H9 (cell line): ENCODE measurements at regions not wholly inside any gene's neighbourhood (a gene's known extent, or its start where the extent isn't known, plus 50 kb on each side); places are given as distances from the start of the nearest gene placed in this dataset.

Experiments
- DNase-seq: peaks from one replicate; pipeline ENCODE4 v3.0.0-alpha.2; 2017
- H2AFZ ChIP-seq: one replicate; pipeline ENCODE4 v1.6.1; 2013; ENCODE audit warnings: mild to moderate bottlenecking, low read length, control low read depth, moderate library complexity
- H2AK5ac ChIP-seq: 2 replicates; pipeline ENCODE4 v1.6.1; 2013; ENCODE audit warnings: low read length, control low read depth, mixed read lengths; ENCODE audit not compliant: insufficient read length
- H2BK120ac ChIP-seq: one replicate; pipeline ENCODE4 v1.6.1; 2013; ENCODE audit warnings: low read depth, mild to moderate bottlenecking, low read length, control low read depth, inconsistent platforms; ENCODE audit not compliant: poor library complexity, severe bottlenecking
- H2BK12ac ChIP-seq: 2 replicates; pipeline ENCODE4 v1.6.1; 2013; ENCODE audit warnings: low read length, control low read depth, mixed read lengths, low read depth; ENCODE audit not compliant: insufficient read length
- H2BK15ac ChIP-seq: 2 replicates; pipeline ENCODE4 v1.6.1; 2013; ENCODE audit warnings: low read depth, low read length, control low read depth
- H2BK20ac ChIP-seq: one replicate; pipeline ENCODE4 v1.6.1; 2013; ENCODE audit warnings: low read depth, mild to moderate bottlenecking, low read length, control low read depth, inconsistent platforms; ENCODE audit not compliant: poor library complexity, severe bottlenecking
- H2BK5ac ChIP-seq: 2 replicates; pipeline ENCODE4 v1.6.1; 2013; ENCODE audit warnings: low read length, control low read depth, mixed read lengths; ENCODE audit not compliant: insufficient read length
- H3K14ac ChIP-seq: 2 replicates; pipeline ENCODE4 v1.6.1; 2013; ENCODE audit warnings: low read length, control low read depth; ENCODE audit not compliant: insufficient read depth
- H3K18ac ChIP-seq: 2 replicates; pipeline ENCODE4 v1.6.1; 2013; ENCODE audit warnings: low read depth, mild to moderate bottlenecking, mixed read lengths, low read length, control low read depth; ENCODE audit not compliant: insufficient read length
- H3K23ac ChIP-seq: 2 replicates; pipeline ENCODE4 v1.6.1; 2013; ENCODE audit warnings: low read length, control low read depth, mixed read lengths, low read depth; ENCODE audit not compliant: insufficient read length
- H3K23me2 ChIP-seq: 2 replicates; pipeline ENCODE4 v1.6.1; 2013; ENCODE audit warnings: low read depth, mild to moderate bottlenecking, mixed read lengths, low read length, control low read depth; ENCODE audit not compliant: insufficient read length, poor library complexity, severe bottlenecking
- H3K27ac ChIP-seq: 2 replicates; pipeline ENCODE4 v1.5.1; 2013; ENCODE audit warnings: low read length, control low read depth, mixed read lengths, low read depth; ENCODE audit not compliant: insufficient read length
- H3K27me3 ChIP-seq: 2 replicates; pipeline ENCODE4 v1.6.1; 2013; ENCODE audit warnings: low read length, control low read depth, inconsistent platforms; ENCODE audit not compliant: insufficient read depth
- H3K4ac ChIP-seq: 2 replicates; pipeline ENCODE4 v1.6.1; 2013; ENCODE audit warnings: low read depth, mild to moderate bottlenecking, control low read depth, inconsistent platforms, low read length, moderate library complexity
- H3K4me1 ChIP-seq: 2 replicates; pipeline ENCODE4 v1.6.1; 2013; ENCODE audit warnings: low read length, control low read depth, inconsistent platforms; ENCODE audit not compliant: insufficient read depth
- H3K4me2 ChIP-seq: 2 replicates; pipeline ENCODE4 v1.6.1; 2013; ENCODE audit warnings: low read length, control low read depth, mixed read lengths; ENCODE audit not compliant: insufficient read length, insufficient read depth
- H3K56ac ChIP-seq: 2 replicates; pipeline ENCODE4 v1.6.1; 2013; ENCODE audit warnings: low read depth, mild to moderate bottlenecking, mixed read lengths, low read length, control low read depth; ENCODE audit not compliant: insufficient read length
- H3K79me1 ChIP-seq: 2 replicates; pipeline ENCODE4 v1.6.1; 2013; ENCODE audit warnings: low read depth, mild to moderate bottlenecking, moderate library complexity, low read length, control low read depth, inconsistent platforms; ENCODE audit not compliant: insufficient read depth, poor library complexity, severe bottlenecking
- H3K79me2 ChIP-seq: 2 replicates; pipeline ENCODE4 v1.6.1; 2013; ENCODE audit warnings: low read length, control low read depth, inconsistent platforms; ENCODE audit not compliant: insufficient read depth
- H3K9ac ChIP-seq: 2 replicates; pipeline ENCODE4 v1.6.1; 2013; ENCODE audit warnings: low read length, control low read depth, mixed read lengths; ENCODE audit not compliant: insufficient read length; ENCODE audit errors: extremely low read depth
- H3K9me3 ChIP-seq: one replicate; pipeline ENCODE4 v1.6.1; 2013; ENCODE audit warnings: low read depth, low read length, inconsistent platforms; ENCODE audit not compliant: control insufficient read depth
- H3T11ph ChIP-seq: one replicate; pipeline ENCODE4 v1.6.1; 2013; ENCODE audit warnings: mild to moderate bottlenecking, low read length, control low read depth, inconsistent platforms
- H4K20me1 ChIP-seq: one replicate; pipeline ENCODE4 v1.6.1; 2013; ENCODE audit not compliant: control insufficient read depth, insufficient read length, insufficient read depth
- H4K5ac ChIP-seq: 2 replicates; pipeline ENCODE4 v1.6.1; 2013; ENCODE audit warnings: low read depth, mild to moderate bottlenecking, mixed read lengths, low read length, control low read depth; ENCODE audit not compliant: insufficient read length
- H4K8ac ChIP-seq: replicated peaks from 2 replicates; pipeline ENCODE4 v1.6.1; 2013; ENCODE audit warnings: low read length, control low read depth, mixed read lengths, low read depth; ENCODE audit not compliant: insufficient read length
- H4K91ac ChIP-seq: 2 replicates; pipeline ENCODE4 v1.6.1; 2013; ENCODE audit warnings: low read depth, mild to moderate bottlenecking, moderate library complexity, mixed read lengths, low read length, control low read depth; ENCODE audit not compliant: insufficient read length
- H3K27ac Mint-ChIP-seq, 3 experiments: 2 replicates in 2 of 3; 3 replicates in 1 of 3; pipeline ENCODE4 v1.8.0; 2020 to 2021; ENCODE audit warnings: mixed read lengths in 3 of 3, mild to moderate bottlenecking in 1 of 3, moderate library complexity in 1 of 3
- H3K27me3 Mint-ChIP-seq: 2 replicates; pipeline ENCODE4 v1.8.0; 2021; ENCODE audit warnings: low read depth, mild to moderate bottlenecking, moderate library complexity, mixed read lengths
- H3K36me3 Mint-ChIP-seq, 3 experiments: 2 replicates in 2 of 3; 3 replicates in 1 of 3; pipeline ENCODE4 v1.8.0; 2020 to 2021; ENCODE audit warnings: low read depth in 3 of 3, mixed read lengths in 3 of 3; ENCODE audit not compliant: insufficient read depth in 1 of 3
- H3K4me1 Mint-ChIP-seq, 2 experiments: 2 replicates each; pipeline ENCODE4 v1.8.0; 2020; ENCODE audit warnings: mixed read lengths in 2 of 2
- H3K4me3 Mint-ChIP-seq, 2 experiments: 2 replicates in 1 of 2; 3 replicates in 1 of 2; pipeline ENCODE4 v1.8.0; 2020 to 2021; ENCODE audit warnings: mild to moderate bottlenecking in 2 of 2, mixed read lengths in 2 of 2, moderate library complexity in 1 of 2
- H3K9me3 Mint-ChIP-seq, 2 experiments: 2 replicates in 1 of 2; 3 replicates in 1 of 2; pipeline ENCODE4 v1.8.0; 2020; ENCODE audit warnings: mild to moderate bottlenecking in 2 of 2, mixed read lengths in 2 of 2, moderate library complexity in 1 of 2
- CTCF ChIP-seq: fragments of 200-600 bp; sonication (generic); conservative IDR thresholded peaks from 3 replicates; pipeline ENCODE4 v1.8.0; 2021; ENCODE audit warnings: antibody characterized with exemption, mild to moderate bottlenecking
- WGBS: extraction: QIAGEN DNeasy Blood & Tissue Kit; methylation state at CpG from one replicate; pipeline ENCODE4 v1.1.7; 2013; ENCODE audit warnings: missing lambda C conversion rate, low lambda C conversion rate, mixed read lengths; ENCODE audit not compliant: insufficient read length; ENCODE audit errors: extremely low coverage; 5-methylcytosine and 5-hydroxymethylcytosine counted together

GRCh38 chr4:7139167-7139982, 53.0 kb upstream of the SORCS2 start:
- no peak overlapping the region for H4K5ac ChIP-seq
- no peak for DNase-seq

More at GRCh38 chr4:7139167-7139982, 53.0 kb upstream of the SORCS2 start:
- Histone ChIP-seq H3K27me3 (no peaks in the 10 kb centered on the region), H2BK120ac (no peak overlapping the region), H3K14ac (no peak overlapping the region), H3K4ac (no peak overlapping the region), H3K23me2 (no peaks in the 10 kb centered on the region), H2AFZ (no peak overlapping the region), H3K56ac (no peak overlapping the region), H2BK20ac (no peak overlapping the region), H4K8ac (no peak overlapping the region), H2BK15ac (no peak overlapping the region), H4K91ac (no peak overlapping the region), H3K23ac (no peak overlapping the region), H2BK12ac (no peak overlapping the region), H3K27ac (no peak overlapping the region), H2BK5ac (no peak overlapping the region), H3K4me1 (0 out of 2 replicates have a peak, but pooled peaks cover 3% of the 10 kb centered on the region), H3K79me1 (no peaks in the 10 kb centered on the region), H3K18ac (no peak overlapping the region), H3K4me2 (no peak overlapping the region), H3K9ac (no peak overlapping the region), H4K20me1 (no peaks in the 10 kb centered on the region), H3T11ph (no peak overlapping the region), H3K9me3 (no peaks in the 10 kb centered on the region), H2AK5ac (no peak overlapping the region), H3K79me2 (no peaks in the 10 kb centered on the region)
- no peak overlapping the region for H3K4me3 Mint-ChIP-seq
- H3K4me1 Mint-ChIP-seq, result peaks cover 19 to 21% of the 10 kb centered on the region in 2 experiments
- peaks cover 1% of the 10 kb centered on the region; the same call in 1 of the 2 replicates for H3K27me3 Mint-ChIP-seq
- no peaks in the 10 kb centered on the region for H3K36me3 Mint-ChIP-seq
- no CpG with 5 or more reads among the region's 12 CpGs for WGBS
- TF ChIP-seq CTCF, result no peak
- no peak overlapping the region for H3K27ac Mint-ChIP-seq
- no peaks in the 10 kb centered on the region; a peak in 1 of 5 replicates for H3K9me3 Mint-ChIP-seq
